Duodenal mucosa (tissue), 2 donors: ENCODE measurements at regions not wholly inside any gene's neighbourhood (a gene's known extent, or its start where the extent isn't known, plus 50 kb on each side); places are given as distances from the start of the nearest gene placed in this dataset.
"Not testable (repeated sequence)": the region's sequence is repeated elsewhere in the genome, so short reads cannot be mapped to it uniquely, and the experiment has no call there.

Experiments used
- H3K27ac ChIP-seq: one replicate; pipeline ENCODE4 v1.7.0; 2013; ENCODE audit warnings: low read depth, low read length
- H3K27me3 ChIP-seq, 2 donors: one replicate each; pipeline ENCODE4 v1.7.0; 2013; ENCODE audit warnings: low read length in 2 of 2, control low read depth in 1 of 2; ENCODE audit not compliant: insufficient read depth in 2 of 2, control insufficient read depth in 1 of 2
- H3K36me3 ChIP-seq, 2 donors: one replicate each; pipeline ENCODE4 v1.7.0; 2013; ENCODE audit warnings: low read length in 2 of 2, control low read depth in 1 of 2; ENCODE audit not compliant: insufficient read depth in 2 of 2, control insufficient read depth in 1 of 2
- H3K4me1 ChIP-seq, 2 donors: one replicate each; pipeline ENCODE4 v1.7.0; 2013; ENCODE audit warnings: low read length in 2 of 2, control low read depth in 1 of 2; ENCODE audit not compliant: insufficient read depth in 2 of 2, control insufficient read depth in 1 of 2
- H3K4me3 ChIP-seq, 2 donors: one replicate each; pipeline ENCODE4 v1.7.0; 2013; ENCODE audit warnings: low read length in 2 of 2, low read depth in 1 of 2
- H3K9ac ChIP-seq, 2 donors: one replicate each; pipeline ENCODE4 v1.7.0; 2013; ENCODE audit warnings: low read length in 2 of 2, low read depth in 1 of 2
- H3K9me3 ChIP-seq, 2 donors: one replicate each; pipeline ENCODE4 v1.7.0; 2013; ENCODE audit warnings: low read length in 2 of 2, control low read depth in 1 of 2; ENCODE audit not compliant: control insufficient read depth in 1 of 2

DNA sequence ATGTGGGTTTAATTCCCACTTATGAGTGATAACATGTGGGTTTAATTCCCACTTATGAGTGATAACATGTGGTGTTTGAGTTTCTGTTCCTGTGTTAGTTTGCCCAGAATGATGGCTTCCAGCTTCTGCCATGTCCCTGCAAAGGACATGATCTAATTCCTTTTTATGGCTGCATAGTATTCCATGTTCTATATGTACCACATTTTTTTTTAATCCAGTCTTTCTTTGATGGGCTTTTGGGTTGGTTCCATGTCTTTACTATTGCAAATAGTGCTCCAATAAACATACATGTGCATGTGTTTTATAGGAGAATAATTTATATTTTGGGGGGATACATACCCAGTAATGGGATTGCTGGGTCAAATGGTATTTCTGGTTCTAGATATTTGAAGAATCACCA lies 317.8 kb downstream of the MMUT start:
- H3K27ac ChIP-seq, result no peak overlapping the region
- peaks cover 3 to 7% of the 10 kb centered on the region in 2 donors for H3K9me3 ChIP-seq
- no peaks in the 10 kb centered on the region for H3K27me3 ChIP-seq
- no peak overlapping the region for H3K4me3 ChIP-seq
- H3K4me1 ChIP-seq, result no peaks in the 10 kb centered on the region
- no peak overlapping the region for H3K9ac ChIP-seq
- H3K36me3 ChIP-seq, result no peaks in the 10 kb centered on the region

DNA sequence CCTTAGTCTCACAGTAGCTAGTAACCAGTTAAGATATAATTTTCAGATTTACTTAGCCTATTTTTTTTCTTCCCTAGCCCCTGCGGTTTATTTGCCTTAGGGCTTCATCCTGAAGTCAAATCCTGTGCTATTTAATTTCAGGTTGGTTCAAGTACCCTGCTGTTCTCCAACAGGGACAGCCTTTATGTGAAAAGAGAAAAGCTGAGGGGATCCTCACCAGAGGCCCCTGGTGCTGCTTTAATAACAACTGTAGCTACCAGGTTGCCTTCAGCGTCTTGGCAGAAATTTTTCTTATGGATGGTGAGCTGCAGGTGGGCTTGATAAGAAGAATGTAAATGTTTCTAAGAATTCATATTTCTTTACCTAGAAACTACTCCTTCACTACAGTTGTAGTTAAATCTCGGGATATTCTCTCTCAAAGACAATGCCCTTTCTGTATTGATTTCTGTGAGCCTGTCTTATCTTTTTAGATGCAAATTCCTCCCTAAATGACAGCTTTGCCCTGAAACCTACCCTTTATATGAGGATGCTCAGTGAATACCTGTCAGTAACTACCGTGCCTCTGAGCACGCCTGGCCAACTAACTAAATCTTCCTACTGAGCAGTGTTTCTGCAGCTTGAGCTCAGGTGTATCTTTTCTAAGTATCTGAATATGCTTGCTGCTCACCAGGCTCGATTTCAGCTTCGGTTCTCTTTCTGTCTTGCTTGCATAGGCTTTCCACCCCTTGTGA lies 320.5 kb downstream of the MMUT start:
- Histone ChIP-seq H3K36me3 (no peaks in the 10 kb centered on the region), H3K4me1 (no peaks in the 10 kb centered on the region), H3K9ac (no peak overlapping the region), H3K27ac (no peak overlapping the region), H3K9me3 (no peaks in the 10 kb centered on the region), H3K4me3 (no peak overlapping the region), H3K27me3 (no peaks in the 10 kb centered on the region)

DNA sequence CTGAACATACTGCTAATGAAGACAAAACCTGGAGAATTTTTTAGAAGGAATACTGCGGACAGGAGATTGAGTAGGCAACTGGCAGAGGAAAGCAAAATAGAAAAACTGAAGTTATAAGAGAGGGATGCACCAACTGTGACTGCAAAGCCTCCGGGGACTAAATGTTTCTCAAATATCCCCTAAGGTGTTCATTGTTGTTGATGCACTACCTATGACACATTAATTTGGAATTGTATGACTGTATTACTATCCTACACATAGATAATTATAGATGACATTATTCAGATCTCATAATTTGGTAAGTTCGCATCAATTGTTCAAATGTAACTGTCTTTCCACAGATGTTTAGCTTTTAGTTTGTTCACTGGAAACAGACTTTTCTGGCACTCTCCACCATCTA lies 341.1 kb downstream of the MMUT start:
- Histone ChIP-seq H3K27ac (no peak overlapping the region), H3K9me3 (no peaks in the 10 kb centered on the region), H3K36me3 (no peaks in the 10 kb centered on the region), H3K9ac (no peak overlapping the region), H3K27me3 (no peaks in the 10 kb centered on the region), H3K4me1 (no peaks in the 10 kb centered on the region), H3K4me3 (no peak overlapping the region)

DNA sequence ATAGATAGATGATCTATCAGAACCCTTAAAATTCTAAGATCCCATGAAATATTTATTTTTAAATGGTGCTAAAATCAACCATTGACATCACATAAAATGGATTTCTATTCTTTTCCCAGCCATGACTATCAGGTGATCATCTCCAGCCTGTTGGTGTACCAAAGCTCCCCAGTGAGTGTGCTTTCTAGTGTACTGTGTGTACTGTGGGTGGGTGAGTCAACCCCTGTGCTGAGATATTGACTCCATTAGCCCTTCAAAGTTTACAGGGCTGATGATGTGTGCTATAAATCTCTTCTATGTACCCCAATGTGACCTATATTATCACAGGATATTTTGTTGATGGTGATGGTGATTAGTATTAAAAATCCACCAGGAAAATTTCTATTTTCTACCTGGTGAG lies 344.6 kb downstream of the MMUT start:
- Histone ChIP-seq H3K9ac (no peak overlapping the region), H3K36me3 (no peaks in the 10 kb centered on the region), H3K4me1 (no peaks in the 10 kb centered on the region), H3K27me3 (no peaks in the 10 kb centered on the region), H3K9me3 (no peaks in the 10 kb centered on the region), H3K27ac (no peak overlapping the region), H3K4me3 (no peak overlapping the region)

DNA sequence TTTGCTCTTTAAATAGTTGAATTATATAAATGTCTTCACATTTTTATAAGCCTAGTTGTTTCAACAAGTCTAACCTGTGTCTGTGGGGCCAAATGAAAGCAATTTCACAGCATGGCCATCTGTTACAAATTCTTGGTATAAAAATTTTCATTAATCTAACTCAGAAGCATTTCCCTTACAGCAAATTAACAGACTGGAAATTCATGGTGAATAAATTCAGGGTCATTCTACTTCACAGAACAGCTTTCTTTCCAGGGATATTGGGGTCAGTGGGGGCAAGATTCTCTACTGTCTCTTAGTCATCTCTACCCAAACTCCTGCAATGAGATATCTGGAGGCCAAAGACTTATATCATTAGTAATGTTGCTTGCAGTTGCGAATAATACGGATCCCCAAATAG lies 352.1 kb downstream of the MMUT start:
- Histone ChIP-seq H3K27me3 (no peaks in the 10 kb centered on the region), H3K27ac (no peak overlapping the region), H3K9ac (no peak overlapping the region), H3K36me3 (no peaks in the 10 kb centered on the region), H3K4me1 (no peaks in the 10 kb centered on the region), H3K9me3 (peaks cover 0 to 2% of the 10 kb centered on the region in 2 donors), H3K4me3 (no peak overlapping the region)

DNA sequence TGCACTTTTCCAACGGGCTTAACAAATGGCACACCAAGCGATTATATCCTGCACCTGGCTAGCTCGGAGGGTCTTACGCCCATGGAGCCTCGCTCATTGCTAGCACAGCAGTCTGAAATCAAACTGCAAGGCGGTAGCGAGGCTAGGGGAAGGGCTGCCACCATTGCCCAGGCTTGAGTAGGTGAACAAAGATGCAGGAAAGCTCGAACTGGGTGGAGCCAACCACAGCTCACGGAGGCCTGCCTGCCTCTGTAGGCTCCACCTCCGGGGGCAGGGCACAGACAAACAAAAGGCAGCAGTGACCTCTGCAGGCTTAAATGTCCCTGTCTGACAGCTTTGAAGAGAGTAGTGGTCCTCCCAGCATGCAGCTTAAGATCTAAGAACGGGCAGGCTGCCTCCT lies 365.4 kb downstream of the MMUT start:
- H3K4me3 ChIP-seq, H3K27me3 ChIP-seq, H3K4me1 ChIP-seq, H3K9me3 ChIP-seq, H3K9ac ChIP-seq, H3K27ac ChIP-seq, H3K36me3 ChIP-seq: not testable (repeated sequence)

DNA sequence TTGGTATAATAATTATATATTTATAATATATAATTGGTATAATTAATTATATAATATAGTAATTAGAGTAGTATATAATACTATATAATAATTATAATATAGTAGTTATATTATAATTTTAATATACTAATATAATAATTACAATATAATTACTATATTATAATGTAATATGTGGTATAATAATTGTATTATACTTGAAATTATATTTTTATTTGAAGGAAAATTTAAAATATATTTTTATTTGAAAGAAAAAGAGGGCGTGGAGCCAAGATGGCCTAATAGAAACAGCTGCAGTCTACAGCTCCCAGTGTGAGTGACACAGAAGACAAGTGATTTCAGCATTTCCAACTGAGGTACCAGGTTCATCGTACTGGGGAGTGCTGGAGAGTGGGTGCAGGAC lies 365.9 kb downstream of the MMUT start:
- H3K4me3 ChIP-seq, result no peak overlapping the region
- no peaks in the 10 kb centered on the region for H3K4me1 ChIP-seq
- H3K9me3 ChIP-seq, result peaks cover 0 to 8% of the 10 kb centered on the region in 2 donors
- H3K27ac ChIP-seq, result no peak overlapping the region
- H3K36me3 ChIP-seq, result no peaks in the 10 kb centered on the region
- H3K9ac ChIP-seq, result no peak overlapping the region
- no peaks in the 10 kb centered on the region for H3K27me3 ChIP-seq

DNA sequence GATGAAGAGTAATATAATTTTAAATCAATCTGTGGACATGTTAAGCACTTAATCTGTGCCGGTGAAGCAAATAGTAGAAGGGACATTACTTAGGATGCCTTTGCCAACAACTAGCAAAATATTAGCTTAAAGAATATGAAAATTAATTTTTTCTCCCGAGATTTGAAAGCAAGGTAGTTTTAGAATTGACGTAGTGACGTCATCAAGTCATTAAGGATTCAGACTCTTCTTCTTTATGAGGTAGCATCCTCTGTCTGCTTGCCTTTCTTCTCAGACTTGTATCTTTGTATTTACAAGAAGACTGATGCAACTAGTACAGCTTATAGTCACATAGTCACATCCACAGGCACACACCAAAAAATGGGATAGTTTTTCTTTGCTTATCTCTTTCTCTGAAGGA lies 374.4 kb downstream of the MMUT start:
- no peak overlapping the region for H3K9ac ChIP-seq
- H3K27ac ChIP-seq, result no peak overlapping the region
- no peak overlapping the region for H3K4me3 ChIP-seq
- H3K27me3 ChIP-seq, result no peaks in the 10 kb centered on the region
- H3K9me3 ChIP-seq, result no peaks in the 10 kb centered on the region
- H3K36me3 ChIP-seq, result no peaks in the 10 kb centered on the region
- H3K4me1 ChIP-seq, result no peaks in the 10 kb centered on the region

DNA sequence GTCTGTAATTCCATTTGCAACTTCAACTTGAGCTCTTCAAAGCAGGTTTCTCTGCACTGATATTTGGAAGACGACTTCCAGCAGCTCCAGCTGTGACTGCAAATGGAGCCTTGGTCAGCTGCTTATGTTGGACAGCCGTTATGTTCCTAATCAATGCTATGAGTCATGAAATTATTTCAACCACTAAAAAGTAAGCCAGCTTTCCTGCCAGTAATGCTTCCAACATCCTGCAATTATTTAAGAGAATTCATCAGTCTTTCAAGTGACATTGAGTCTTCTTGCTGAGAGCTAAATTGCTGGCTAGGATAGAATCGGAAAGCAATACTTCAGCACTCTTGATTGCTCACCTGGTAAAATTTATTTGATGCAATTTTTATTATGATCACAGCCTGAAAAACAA lies 375.7 kb downstream of the MMUT start:
- H3K9ac ChIP-seq, result no peak overlapping the region
- no peaks in the 10 kb centered on the region for H3K4me1 ChIP-seq
- no peak overlapping the region for H3K4me3 ChIP-seq
- H3K9me3 ChIP-seq, result no peaks in the 10 kb centered on the region
- H3K27ac ChIP-seq, result no peak overlapping the region
- no peaks in the 10 kb centered on the region for H3K36me3 ChIP-seq
- no peaks in the 10 kb centered on the region for H3K27me3 ChIP-seq

DNA sequence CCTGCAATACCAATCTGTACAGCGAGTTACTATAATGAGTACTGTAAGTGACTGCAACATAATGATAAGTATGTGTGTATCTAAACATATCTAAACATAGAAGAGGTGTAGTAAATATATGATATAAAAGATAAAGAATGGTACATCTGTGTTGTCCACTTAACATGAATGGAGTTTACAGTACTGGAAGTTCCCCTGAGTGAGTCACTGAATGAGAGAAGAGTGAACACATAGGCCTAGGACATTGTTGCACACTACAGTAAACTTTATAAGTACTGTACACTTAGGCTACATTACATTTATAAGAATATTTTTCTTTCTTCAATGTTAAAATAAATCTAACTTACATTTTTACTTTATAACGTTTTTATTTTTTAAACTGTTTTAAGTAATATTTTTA lies 380.4 kb downstream of the MMUT start:
- Histone ChIP-seq H3K9ac (no peak overlapping the region), H3K36me3 (no peaks in the 10 kb centered on the region), H3K4me1 (no peaks in the 10 kb centered on the region), H3K27ac (no peak overlapping the region), H3K27me3 (no peaks in the 10 kb centered on the region), H3K4me3 (no peak overlapping the region), H3K9me3 (no peaks in the 10 kb centered on the region)
